DOHH2 (cell line): ENCODE measurements at regions not wholly inside any gene's neighbourhood (a gene's known extent, or its start where the extent isn't known, plus 50 kb on each side); places are given as distances from the start of the nearest gene placed in this dataset.

ENCODE experiments used
- H3F3A ChIP-seq: fragments of 200-600 bp; sonication (generic), shearing (Covaris generic); 2 replicates; pipeline ENCODE4 v1.6.0; 2016; ENCODE audit warnings: antibody characterized with exemption, mild to moderate bottlenecking; ENCODE audit not compliant: control insufficient read depth, insufficient read depth
- H3K27ac ChIP-seq: fragments of 200-600 bp; sonication (generic); 2 replicates; pipeline ENCODE4 v1.5.1; 2014; ENCODE audit warnings: low read depth, mild to moderate bottlenecking, low read length, moderate library complexity
- H3K27me3 ChIP-seq: fragments of 200-600 bp; sonication (generic); 2 replicates; pipeline ENCODE4 v1.6.1; 2014; ENCODE audit warnings: mild to moderate bottlenecking, low read length, mixed read lengths; ENCODE audit not compliant: control insufficient read depth
- H3K36me3 ChIP-seq: fragments of 200-600 bp; sonication (generic); 2 replicates; pipeline ENCODE4 v1.6.1; 2014; ENCODE audit warnings: mild to moderate bottlenecking, low read length, moderate library complexity, mixed read lengths; ENCODE audit not compliant: control insufficient read depth
- H3K4me1 ChIP-seq: fragments of 200-600 bp; sonication (generic); 2 replicates; pipeline ENCODE4 v1.6.1; 2014; ENCODE audit warnings: mild to moderate bottlenecking, low read length, mixed read lengths; ENCODE audit not compliant: control insufficient read depth
- H3K4me2 ChIP-seq: fragments of 200-600 bp; sonication (generic); 2 replicates; pipeline ENCODE4 v1.6.0; 2014; ENCODE audit warnings: mild to moderate bottlenecking, low read length, moderate library complexity
- H3K4me3 ChIP-seq: fragments of 200-600 bp; sonication (generic); 2 replicates; pipeline ENCODE4 v1.5.1; 2014; ENCODE audit warnings: mild to moderate bottlenecking, low read length, mixed read lengths
- H3K79me2 ChIP-seq: fragments of 200-600 bp; sonication (generic); 2 replicates; pipeline ENCODE4 v1.6.1; 2014; ENCODE audit warnings: mild to moderate bottlenecking, low read length, mixed read lengths; ENCODE audit not compliant: control insufficient read depth
- H3K9me2 ChIP-seq: fragments of 200-600 bp; sonication (generic); replicated peaks from 2 replicates; pipeline ENCODE4 v1.6.1; 2014; ENCODE audit warnings: mild to moderate bottlenecking, low read length, mixed read lengths; ENCODE audit not compliant: control insufficient read depth
- H3K9me3 ChIP-seq: fragments of 200-600 bp; sonication (generic); 2 replicates; pipeline ENCODE4 v1.6.1; 2014; ENCODE audit warnings: antibody characterized with exemption, low read length, mixed read lengths; ENCODE audit not compliant: control insufficient read depth, insufficient read depth
- H4K20me1 ChIP-seq: fragments of 200-600 bp; sonication (generic); 2 replicates; pipeline ENCODE4 v1.6.0; 2014; ENCODE audit warnings: low read depth, mild to moderate bottlenecking, antibody characterized with exemption, low read length, moderate library complexity; ENCODE audit not compliant: control insufficient read depth, insufficient read depth
- CTCF ChIP-seq: fragments of 200-600 bp; sonication (generic); IDR thresholded peaks from one replicate; pipeline ENCODE4 v1.5.1; 2014; ENCODE audit warnings: antibody characterized with exemption, mild to moderate bottlenecking, low read depth, low read length; ENCODE audit not compliant: poor library complexity, severe bottlenecking
- EZH2phosphoT487 ChIP-seq: fragments of 200-600 bp; sonication (generic); IDR thresholded peaks from 2 replicates; pipeline ENCODE4 v1.6.1; 2017; ENCODE audit warnings: borderline replicate concordance, mild to moderate bottlenecking, antibody characterized with exemption, low read length, moderate library complexity, mixed read lengths

- H3K9me3 ChIP-seq = no peaks in the 10 kb centered on the region
- no peak for TF ChIP-seq EZH2phosphoT487
- no peak for TF ChIP-seq CTCF
Measured at GRCh38 chr1:219041818-219042217, 131.9 kb upstream of the LYPLAL1 start.

GRCh38 chr1:219042769-219043168, 130.9 kb upstream of the LYPLAL1 start:
- Histone ChIP-seq H4K20me1 (no peaks in the 10 kb centered on the region), H3K4me1 (no peaks in the 10 kb centered on the region), H3K9me3 (no peaks in the 10 kb centered on the region), H3K79me2 (no peaks in the 10 kb centered on the region), H3K9me2 (no peaks in the 10 kb centered on the region), H3K27me3 (no peaks in the 10 kb centered on the region), H3K27ac (no peak overlapping the region), H3K4me2 (no peak overlapping the region), H3K4me3 (no peak overlapping the region), H3K36me3 (no peaks in the 10 kb centered on the region), H3F3A (no peaks in the 10 kb centered on the region)
- TF ChIP-seq EZH2phosphoT487 (no peak), CTCF (no peak)

More at GRCh38 chr1:219041818-219042217, 131.9 kb upstream of the LYPLAL1 start:
- Histone ChIP-seq H3K27ac (no peak overlapping the region), H3F3A (no peaks in the 10 kb centered on the region), H3K79me2 (no peaks in the 10 kb centered on the region), H3K4me1 (no peaks in the 10 kb centered on the region), H3K4me3 (no peak overlapping the region), H3K9me2 (no peaks in the 10 kb centered on the region), H4K20me1 (no peaks in the 10 kb centered on the region), H3K4me2 (no peak overlapping the region), H3K27me3 (no peaks in the 10 kb centered on the region), H3K36me3 (no peaks in the 10 kb centered on the region)

- Histone ChIP-seq H3K27ac (no peak overlapping the region), H3K36me3 (no peaks in the 10 kb centered on the region), H3K27me3 (no peaks in the 10 kb centered on the region), H3K9me3 (no peaks in the 10 kb centered on the region), H3K79me2 (no peaks in the 10 kb centered on the region), H3K4me3 (no peak overlapping the region), H3K4me1 (no peaks in the 10 kb centered on the region), H3K4me2 (no peak overlapping the region), H4K20me1 (no peaks in the 10 kb centered on the region), H3F3A (no peaks in the 10 kb centered on the region), H3K9me2 (no peaks in the 10 kb centered on the region)
- TF ChIP-seq EZH2phosphoT487 (no peak), CTCF (no peak)
Measured at GRCh38 chr1:219045246-219045645, 128.4 kb upstream of the LYPLAL1 start.

- Histone ChIP-seq H3K4me2 (no peak overlapping the region), H4K20me1 (no peaks in the 10 kb centered on the region), H3K79me2 (no peaks in the 10 kb centered on the region), H3K4me3 (no peak overlapping the region), H3K4me1 (no peaks in the 10 kb centered on the region), H3F3A (no peaks in the 10 kb centered on the region), H3K9me2 (no peaks in the 10 kb centered on the region), H3K9me3 (no peaks in the 10 kb centered on the region), H3K27me3 (no peaks in the 10 kb centered on the region), H3K36me3 (no peaks in the 10 kb centered on the region), H3K27ac (no peak overlapping the region)
- TF ChIP-seq CTCF (no peak), EZH2phosphoT487 (no peak)
Measured at GRCh38 chr1:219049501-219049900, 124.2 kb upstream of the LYPLAL1 start.
